Keratinocyte (primary cell): ENCODE measurements at regions not wholly inside any gene's neighbourhood (a gene's known extent, or its start where the extent isn't known, plus 50 kb on each side); places are given as distances from the start of the nearest gene placed in this dataset.

Experiments
- CTCF ChIP-seq, 3 experiments: IDR thresholded peaks in 1 of 3; conservative IDR thresholded peaks in 1 of 3; optimal IDR thresholded peaks in 1 of 3; 2 replicates in 2 of 3; 3 replicates in 1 of 3; pipeline versions ENCODE3 to v1.5.1; 2011; ENCODE audit warnings: low read length in 3 of 3, mild to moderate bottlenecking in 3 of 3, moderate library complexity in 2 of 3, control low read depth in 1 of 3, inconsistent platforms in 1 of 3; ENCODE audit not compliant: insufficient read depth in 2 of 3; ENCODE audit errors: extremely low read depth in 1 of 3
- EZH2 ChIP-seq: IDR thresholded peaks from one replicate; pipeline ENCODE4 v1.6.1; 2012; ENCODE audit warnings: inconsistent platforms, mild to moderate bottlenecking, low read length, moderate library complexity

- TF ChIP-seq CTCF (optimal IDR thresholded peaks at IDR 0.05 in 1 of 3, IDR thresholded peaks at IDR 0.05 in 1 of 3, conservative IDR thresholded peaks at IDR 0.05 in 1 of 3; ENCODE audit: extremely low read depth in 1 of 3, insufficient read depth in 2 of 3, low read length in 3 of 3) (no peak), EZH2 (no peak)
These were observed 228.3 kb upstream of the PDE10A start for GRCh38 chr6:165891320-165891719.
